ENCODE measurements at regions not wholly inside any gene's neighbourhood (a gene's known extent, or its start where the extent isn't known, plus 50 kb on each side); places are given as distances from the start of the nearest gene placed in this dataset.
"Not testable (repeated sequence)": the region's sequence is repeated elsewhere in the genome, so short reads cannot be mapped to it uniquely, and the experiment has no call there.

GRCh38 chr18:70411876-70412435 lies 123.1 kb downstream of the SOCS6 start:
- H3K4me1 ChIP-seq (ENCODE audit: control insufficient read depth, insufficient read depth, low read length): no peaks in the 10 kb centered on the region
- no peaks in the 10 kb centered on the region for H3K27me3 ChIP-seq (ENCODE audit: control insufficient read depth in 1 of 2, insufficient read depth in 2 of 2, low read length in 2 of 2)
- H3K9me3 ChIP-seq (ENCODE audit: control insufficient read depth in 2 of 2, low read length in 2 of 2): no peaks in the 10 kb centered on the region
- H3K4me3 ChIP-seq (ENCODE audit: low read length in 2 of 2): no peak overlapping the region
- no peak overlapping the region for H3K9ac ChIP-seq (ENCODE audit: low read length in 2 of 2)
- no peak overlapping the region for H3K27ac ChIP-seq (ENCODE audit: low read length)
- H3K36me3 ChIP-seq (ENCODE audit: control insufficient read depth in 2 of 2, insufficient read depth in 2 of 2, low read length in 2 of 2): no peaks in the 10 kb centered on the region

GRCh38 chr18:70411307-70411706 lies 122.5 kb downstream of the SOCS6 start:
- no peak overlapping the region for H3K4me3 ChIP-seq (ENCODE audit: low read length in 2 of 2)
- H3K9ac ChIP-seq (ENCODE audit: low read length in 2 of 2): no peak overlapping the region
- no peaks in the 10 kb centered on the region for H3K4me1 ChIP-seq (ENCODE audit: control insufficient read depth, insufficient read depth, low read length)
- H3K27ac ChIP-seq (ENCODE audit: low read length): no peak overlapping the region
- H3K36me3 ChIP-seq (ENCODE audit: control insufficient read depth in 2 of 2, insufficient read depth in 2 of 2, low read length in 2 of 2): no peaks in the 10 kb centered on the region
- H3K27me3 ChIP-seq (ENCODE audit: control insufficient read depth in 1 of 2, insufficient read depth in 2 of 2, low read length in 2 of 2): no peaks in the 10 kb centered on the region
- no peaks in the 10 kb centered on the region for H3K9me3 ChIP-seq (ENCODE audit: control insufficient read depth in 2 of 2, low read length in 2 of 2)

GRCh38 chr18:70405052-70405451 lies 116.2 kb downstream of the SOCS6 start:
- Histone ChIP-seq H3K4me3 (ENCODE audit: low read length in 2 of 2) (no peak overlapping the region), H3K4me1 (ENCODE audit: control insufficient read depth, insufficient read depth, low read length) (no peaks in the 10 kb centered on the region), H3K9me3 (ENCODE audit: control insufficient read depth in 2 of 2, low read length in 2 of 2) (no peaks in the 10 kb centered on the region), H3K27me3 (ENCODE audit: control insufficient read depth in 1 of 2, insufficient read depth in 2 of 2, low read length in 2 of 2) (no peaks in the 10 kb centered on the region), H3K9ac (ENCODE audit: low read length in 2 of 2) (no peak overlapping the region), H3K27ac (ENCODE audit: low read length) (no peak overlapping the region), H3K36me3 (ENCODE audit: control insufficient read depth in 2 of 2, insufficient read depth in 2 of 2, low read length in 2 of 2) (no peaks in the 10 kb centered on the region)

- no peaks in the 10 kb centered on the region for H3K4me1 ChIP-seq (ENCODE audit: control insufficient read depth, insufficient read depth, low read length)
- H3K9ac ChIP-seq (ENCODE audit: low read length in 2 of 2): no peak overlapping the region
- no peaks in the 10 kb centered on the region for H3K27me3 ChIP-seq (ENCODE audit: control insufficient read depth in 1 of 2, insufficient read depth in 2 of 2, low read length in 2 of 2)
- no peaks in the 10 kb centered on the region for H3K36me3 ChIP-seq (ENCODE audit: control insufficient read depth in 2 of 2, insufficient read depth in 2 of 2, low read length in 2 of 2)
- no peak overlapping the region for H3K27ac ChIP-seq (ENCODE audit: low read length)
- H3K4me3 ChIP-seq (ENCODE audit: low read length in 2 of 2): no peak overlapping the region
- H3K9me3 ChIP-seq (ENCODE audit: control insufficient read depth in 2 of 2, low read length in 2 of 2): no peaks in the 10 kb centered on the region
Measured at GRCh38 chr18:70400476-70400875, 111.6 kb downstream of the SOCS6 start.

GRCh38 chr18:70398076-70398475 lies 109.2 kb downstream of the SOCS6 start:
- H3K4me1 ChIP-seq (ENCODE audit: control insufficient read depth, insufficient read depth, low read length): no peaks in the 10 kb centered on the region
- no peak overlapping the region for H3K9ac ChIP-seq (ENCODE audit: low read length in 2 of 2)
- no peaks in the 10 kb centered on the region for H3K27me3 ChIP-seq (ENCODE audit: control insufficient read depth in 1 of 2, insufficient read depth in 2 of 2, low read length in 2 of 2)
- no peaks in the 10 kb centered on the region for H3K36me3 ChIP-seq (ENCODE audit: control insufficient read depth in 2 of 2, insufficient read depth in 2 of 2, low read length in 2 of 2)
- no peaks in the 10 kb centered on the region for H3K9me3 ChIP-seq (ENCODE audit: control insufficient read depth in 2 of 2, low read length in 2 of 2)
- H3K4me3 ChIP-seq (ENCODE audit: low read length in 2 of 2): no peak overlapping the region
- H3K27ac ChIP-seq (ENCODE audit: low read length): no peak overlapping the region

DNA sequence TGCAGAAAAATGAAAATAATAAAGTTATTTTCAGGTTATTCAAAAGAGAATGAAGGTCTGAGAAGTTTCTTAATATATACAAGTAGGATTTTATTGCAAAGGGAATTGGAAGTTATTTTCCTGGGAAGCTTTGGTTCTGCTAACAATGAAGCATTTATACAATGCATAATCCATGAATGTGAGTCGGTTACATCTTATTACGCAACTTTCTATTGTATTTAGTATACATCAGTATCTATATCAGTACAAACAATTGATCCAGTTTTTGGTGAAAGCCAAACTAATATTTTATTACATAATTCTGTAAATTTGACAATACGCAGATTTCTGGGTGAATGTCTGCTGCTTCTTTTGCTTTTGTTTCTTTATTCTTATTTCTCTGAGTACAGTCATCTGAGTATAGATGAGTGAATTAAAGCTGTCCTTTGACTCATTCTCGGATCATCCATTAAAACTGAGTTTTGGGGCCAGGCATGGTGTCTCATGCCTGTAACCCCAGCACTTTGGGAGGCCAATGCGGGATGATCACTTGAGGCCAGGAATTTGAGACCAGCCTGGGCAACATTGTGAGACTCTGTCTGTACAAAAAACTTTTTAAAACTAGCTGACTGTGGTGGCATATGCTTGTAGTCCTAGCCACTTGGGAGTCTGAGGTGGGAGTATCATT lies 108.5 kb downstream of the SOCS6 start:
- H3K36me3 ChIP-seq (ENCODE audit: control insufficient read depth in 2 of 2, insufficient read depth in 2 of 2, low read length in 2 of 2): no peaks in the 10 kb centered on the region

DNA sequence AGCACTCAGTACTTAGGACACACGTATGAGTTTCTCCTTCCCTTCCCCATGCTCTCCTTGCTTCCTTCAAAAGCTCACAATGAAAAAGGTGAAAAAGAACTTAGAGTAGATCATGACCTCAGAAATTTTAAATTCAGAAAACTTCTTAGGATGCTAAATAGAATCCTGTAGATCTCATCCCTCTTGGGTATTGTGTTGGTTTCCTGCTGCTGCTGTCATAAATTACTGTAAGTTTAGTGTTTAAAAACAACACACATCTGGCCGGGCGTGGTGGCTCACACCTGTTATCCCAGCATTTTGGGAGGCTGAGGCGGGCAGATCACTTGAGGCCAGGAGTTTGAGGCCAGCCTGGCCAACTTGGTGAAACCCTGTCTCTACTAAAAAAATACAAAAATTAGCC lies 106.9 kb downstream of the SOCS6 start:
- not testable (repeated sequence) for H3K36me3 ChIP-seq (ENCODE audit: control insufficient read depth in 2 of 2, insufficient read depth in 2 of 2, low read length in 2 of 2); H3K9me3 ChIP-seq (ENCODE audit: control insufficient read depth in 2 of 2, low read length in 2 of 2); H3K4me1 ChIP-seq (ENCODE audit: control insufficient read depth, insufficient read depth, low read length); H3K27me3 ChIP-seq (ENCODE audit: control insufficient read depth in 1 of 2, insufficient read depth in 2 of 2, low read length in 2 of 2); H3K27ac ChIP-seq (ENCODE audit: low read length); H3K4me3 ChIP-seq (ENCODE audit: low read length in 2 of 2); H3K9ac ChIP-seq (ENCODE audit: low read length in 2 of 2)

More for the DNA sequence above, 108.5 kb downstream of the SOCS6 start:
- no peaks in the 10 kb centered on the region for H3K4me1 ChIP-seq (ENCODE audit: control insufficient read depth, insufficient read depth, low read length)
- no peaks in the 10 kb centered on the region for H3K9me3 ChIP-seq (ENCODE audit: control insufficient read depth in 2 of 2, low read length in 2 of 2)
- H3K9ac ChIP-seq (ENCODE audit: low read length in 2 of 2): no peak overlapping the region
- no peak overlapping the region for H3K27ac ChIP-seq (ENCODE audit: low read length)
- no peak overlapping the region for H3K4me3 ChIP-seq (ENCODE audit: low read length in 2 of 2)
- no peaks in the 10 kb centered on the region for H3K27me3 ChIP-seq (ENCODE audit: control insufficient read depth in 1 of 2, insufficient read depth in 2 of 2, low read length in 2 of 2)

GRCh38 chr18:70394672-70395071 lies 105.8 kb downstream of the SOCS6 start:
- no peaks in the 10 kb centered on the region for H3K27me3 ChIP-seq (ENCODE audit: control insufficient read depth in 1 of 2, insufficient read depth in 2 of 2, low read length in 2 of 2)
- H3K4me3 ChIP-seq (ENCODE audit: low read length in 2 of 2): no peak overlapping the region
- H3K9me3 ChIP-seq (ENCODE audit: control insufficient read depth in 2 of 2, low read length in 2 of 2): no peaks in the 10 kb centered on the region
- no peaks in the 10 kb centered on the region for H3K4me1 ChIP-seq (ENCODE audit: control insufficient read depth, insufficient read depth, low read length)
- no peak overlapping the region for H3K9ac ChIP-seq (ENCODE audit: low read length in 2 of 2)
- H3K36me3 ChIP-seq (ENCODE audit: control insufficient read depth in 2 of 2, insufficient read depth in 2 of 2, low read length in 2 of 2): no peaks in the 10 kb centered on the region
- H3K27ac ChIP-seq (ENCODE audit: low read length): no peak overlapping the region

DNA sequence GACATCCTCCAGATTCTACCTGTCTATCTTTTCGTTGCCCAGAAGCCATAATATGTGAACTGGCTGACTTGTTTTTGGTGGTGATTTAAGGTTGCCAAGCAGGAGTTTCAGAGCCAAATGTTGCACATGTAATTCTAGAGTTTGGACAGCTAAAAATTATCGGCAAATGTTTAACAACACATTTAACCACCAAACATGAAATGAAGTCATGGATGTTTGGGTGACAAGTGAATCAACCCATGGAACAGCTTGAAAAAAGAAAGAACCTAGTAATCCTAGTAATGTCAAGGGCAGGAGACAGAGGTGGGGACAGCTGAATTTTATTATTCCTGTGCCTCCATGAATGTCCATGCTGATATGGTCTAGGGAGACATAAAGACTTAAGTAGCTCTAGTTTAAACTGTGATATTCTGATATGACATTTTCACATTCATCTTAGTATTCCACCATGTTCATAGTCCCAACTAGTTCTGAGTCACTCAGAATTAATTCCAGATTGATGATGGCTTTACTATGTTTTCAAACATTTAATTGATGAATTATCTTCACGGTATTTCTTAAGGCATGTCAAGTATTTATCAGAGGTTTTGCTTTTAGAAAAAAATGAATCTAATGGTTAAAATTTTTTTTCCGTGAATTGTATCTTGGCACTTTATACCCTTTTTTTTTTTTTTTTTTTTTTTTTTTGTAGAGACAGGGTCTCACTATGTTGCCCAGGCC lies 101.7 kb downstream of the SOCS6 start:
- Histone ChIP-seq H3K9ac (ENCODE audit: low read length in 2 of 2) (no peak overlapping the region), H3K27ac (ENCODE audit: low read length) (no peak overlapping the region), H3K36me3 (ENCODE audit: control insufficient read depth in 2 of 2, insufficient read depth in 2 of 2, low read length in 2 of 2) (no peaks in the 10 kb centered on the region), H3K9me3 (ENCODE audit: control insufficient read depth in 2 of 2, low read length in 2 of 2) (no peaks in the 10 kb centered on the region), H3K4me1 (ENCODE audit: control insufficient read depth, insufficient read depth, low read length) (no peaks in the 10 kb centered on the region), H3K4me3 (ENCODE audit: low read length in 2 of 2) (no peak overlapping the region), H3K27me3 (ENCODE audit: control insufficient read depth in 1 of 2, insufficient read depth in 2 of 2, low read length in 2 of 2) (no peaks in the 10 kb centered on the region)

- not testable (repeated sequence) for H3K9me3 ChIP-seq (ENCODE audit: control insufficient read depth in 2 of 2, low read length in 2 of 2); H3K9ac ChIP-seq (ENCODE audit: low read length in 2 of 2)
Measured at GRCh38 chr18:70389036-70389435, 100.2 kb downstream of the SOCS6 start.

DNA sequence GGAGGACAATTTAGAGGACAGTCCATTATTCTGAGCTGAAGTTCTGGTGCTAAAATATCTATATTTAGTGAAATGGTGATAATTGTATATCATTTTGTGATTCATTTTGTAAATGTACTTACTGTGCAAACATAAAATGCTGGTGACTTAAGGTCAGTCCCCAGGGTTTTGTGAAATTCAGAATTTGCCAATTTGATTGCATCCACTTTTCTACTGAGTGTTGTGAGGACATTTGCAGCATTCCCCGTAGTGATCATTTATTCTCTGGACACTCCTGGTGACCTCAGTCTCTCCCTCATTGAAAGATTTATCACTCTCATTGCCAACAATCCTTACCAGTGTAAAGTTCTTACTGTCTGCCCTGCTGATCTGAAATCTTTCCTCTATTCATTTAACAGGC lies 98.2 kb downstream of the SOCS6 start:
- H3K4me3 ChIP-seq (ENCODE audit: low read length in 2 of 2): no peak overlapping the region
- no peaks in the 10 kb centered on the region for H3K9me3 ChIP-seq (ENCODE audit: control insufficient read depth in 2 of 2, low read length in 2 of 2)
- no peak overlapping the region for H3K9ac ChIP-seq (ENCODE audit: low read length in 2 of 2)
- H3K36me3 ChIP-seq (ENCODE audit: control insufficient read depth in 2 of 2, insufficient read depth in 2 of 2, low read length in 2 of 2): no peaks in the 10 kb centered on the region
- no peaks in the 10 kb centered on the region for H3K4me1 ChIP-seq (ENCODE audit: control insufficient read depth, insufficient read depth, low read length)
- no peak overlapping the region for H3K27ac ChIP-seq (ENCODE audit: low read length)
- H3K27me3 ChIP-seq (ENCODE audit: control insufficient read depth in 1 of 2, insufficient read depth in 2 of 2, low read length in 2 of 2): no peaks in the 10 kb centered on the region

More at GRCh38 chr18:70389036-70389435, 100.2 kb downstream of the SOCS6 start:
- not testable (repeated sequence) for H3K4me3 ChIP-seq (ENCODE audit: low read length in 2 of 2); H3K36me3 ChIP-seq (ENCODE audit: control insufficient read depth in 2 of 2, insufficient read depth in 2 of 2, low read length in 2 of 2); H3K27ac ChIP-seq (ENCODE audit: low read length); H3K4me1 ChIP-seq (ENCODE audit: control insufficient read depth, insufficient read depth, low read length); H3K27me3 ChIP-seq (ENCODE audit: control insufficient read depth in 1 of 2, insufficient read depth in 2 of 2, low read length in 2 of 2)
